PFSK-1 (cell line): ENCODE measurements at regions not wholly inside any gene's neighbourhood (a gene's known extent, or its start where the extent isn't known, plus 50 kb on each side); places are given as distances from the start of the nearest gene placed in this dataset.

Experiments
- POLR2AphosphoS5 ChIP-seq: IDR thresholded peaks from 2 replicates; pipeline ENCODE4 v1.6.1; 2012; ENCODE audit warnings: low read depth, mild to moderate bottlenecking, control low read depth, low read length, moderate library complexity
- TAF1 ChIP-seq: IDR thresholded peaks from 2 replicates; pipeline ENCODE4 v1.6.1; 2012; ENCODE audit warnings: low read length, control low read depth, borderline replicate concordance; ENCODE audit not compliant: insufficient read depth
- TF ChIP-seq, protein P1 (sequence below), 2 experiments: IDR thresholded peaks; 2 replicates each; pipeline versions ENCODE4 v1.6.1 to v1.8.0; 2011 to 2012; ENCODE audit warnings: low read depth in 2 of 2, low read length in 2 of 2, control low read depth in 1 of 2, inconsistent platforms in 1 of 2, mild to moderate bottlenecking in 1 of 2, moderate library complexity in 1 of 2; ENCODE audit not compliant: insufficient read depth in 1 of 2

DNA sequence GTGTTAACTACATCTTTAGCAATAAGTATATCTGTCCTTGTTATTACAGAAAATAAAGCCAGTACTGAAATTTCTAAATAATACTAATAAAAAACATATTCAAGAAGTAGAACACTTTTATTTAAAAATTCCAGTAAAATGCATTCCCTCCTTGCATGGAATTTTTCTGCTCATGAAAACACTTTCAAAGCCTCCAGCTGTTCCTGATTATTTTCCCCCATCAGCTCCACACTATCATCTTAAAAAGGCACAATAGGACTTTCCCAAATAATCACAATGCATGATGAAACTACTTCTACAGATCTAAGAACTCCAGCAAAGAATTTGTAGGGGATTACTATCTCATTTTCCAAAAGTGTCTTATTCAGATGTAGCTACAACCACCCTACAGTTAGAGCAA is 162.6 kb upstream of the USP25 start:
- TF ChIP-seq, protein P1, sequence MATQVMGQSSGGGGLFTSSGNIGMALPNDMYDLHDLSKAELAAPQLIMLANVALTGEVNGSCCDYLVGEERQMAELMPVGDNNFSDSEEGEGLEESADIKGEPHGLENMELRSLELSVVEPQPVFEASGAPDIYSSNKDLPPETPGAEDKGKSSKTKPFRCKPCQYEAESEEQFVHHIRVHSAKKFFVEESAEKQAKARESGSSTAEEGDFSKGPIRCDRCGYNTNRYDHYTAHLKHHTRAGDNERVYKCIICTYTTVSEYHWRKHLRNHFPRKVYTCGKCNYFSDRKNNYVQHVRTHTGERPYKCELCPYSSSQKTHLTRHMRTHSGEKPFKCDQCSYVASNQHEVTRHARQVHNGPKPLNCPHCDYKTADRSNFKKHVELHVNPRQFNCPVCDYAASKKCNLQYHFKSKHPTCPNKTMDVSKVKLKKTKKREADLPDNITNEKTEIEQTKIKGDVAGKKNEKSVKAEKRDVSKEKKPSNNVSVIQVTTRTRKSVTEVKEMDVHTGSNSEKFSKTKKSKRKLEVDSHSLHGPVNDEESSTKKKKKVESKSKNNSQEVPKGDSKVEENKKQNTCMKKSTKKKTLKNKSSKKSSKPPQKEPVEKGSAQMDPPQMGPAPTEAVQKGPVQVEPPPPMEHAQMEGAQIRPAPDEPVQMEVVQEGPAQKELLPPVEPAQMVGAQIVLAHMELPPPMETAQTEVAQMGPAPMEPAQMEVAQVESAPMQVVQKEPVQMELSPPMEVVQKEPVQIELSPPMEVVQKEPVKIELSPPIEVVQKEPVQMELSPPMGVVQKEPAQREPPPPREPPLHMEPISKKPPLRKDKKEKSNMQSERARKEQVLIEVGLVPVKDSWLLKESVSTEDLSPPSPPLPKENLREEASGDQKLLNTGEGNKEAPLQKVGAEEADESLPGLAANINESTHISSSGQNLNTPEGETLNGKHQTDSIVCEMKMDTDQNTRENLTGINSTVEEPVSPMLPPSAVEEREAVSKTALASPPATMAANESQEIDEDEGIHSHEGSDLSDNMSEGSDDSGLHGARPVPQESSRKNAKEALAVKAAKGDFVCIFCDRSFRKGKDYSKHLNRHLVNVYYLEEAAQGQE (IDR thresholded peaks at IDR 0.05; ENCODE audit: insufficient read depth in 1 of 2, low read depth in 2 of 2, low read length in 2 of 2): no peak
- no peak for TF ChIP-seq POLR2AphosphoS5
- TF ChIP-seq TAF1: no peak
